ENCODE measurements at regions not wholly inside any gene's neighbourhood (a gene's known extent, or its start where the extent isn't known, plus 50 kb on each side); places are given as distances from the start of the nearest gene placed in this dataset.
"Not testable (repeated sequence)": the region's sequence is repeated elsewhere in the genome, so short reads cannot be mapped to it uniquely, and the experiment has no call there.

DNA sequence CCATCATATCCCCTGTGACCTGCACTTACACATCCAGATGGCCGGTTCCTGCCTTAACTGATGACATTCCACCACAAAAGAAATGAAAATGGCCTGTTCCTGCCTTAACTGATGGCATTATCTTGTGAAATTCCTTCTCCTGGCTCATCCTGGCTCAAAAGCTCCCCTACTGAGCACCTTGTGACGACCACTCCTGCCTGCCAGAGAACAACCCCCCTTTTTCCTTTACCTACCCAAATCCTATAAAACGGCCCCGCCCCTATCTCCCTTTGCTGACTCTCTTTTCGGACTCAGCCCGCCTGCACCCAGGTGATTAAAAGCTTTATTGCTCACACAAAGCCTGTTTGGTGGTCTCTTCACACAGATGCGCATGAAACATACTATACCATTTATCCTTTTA, 279.7 kb upstream of the CHRM3 start:
- not testable (repeated sequence) for DNase-seq

DNA sequence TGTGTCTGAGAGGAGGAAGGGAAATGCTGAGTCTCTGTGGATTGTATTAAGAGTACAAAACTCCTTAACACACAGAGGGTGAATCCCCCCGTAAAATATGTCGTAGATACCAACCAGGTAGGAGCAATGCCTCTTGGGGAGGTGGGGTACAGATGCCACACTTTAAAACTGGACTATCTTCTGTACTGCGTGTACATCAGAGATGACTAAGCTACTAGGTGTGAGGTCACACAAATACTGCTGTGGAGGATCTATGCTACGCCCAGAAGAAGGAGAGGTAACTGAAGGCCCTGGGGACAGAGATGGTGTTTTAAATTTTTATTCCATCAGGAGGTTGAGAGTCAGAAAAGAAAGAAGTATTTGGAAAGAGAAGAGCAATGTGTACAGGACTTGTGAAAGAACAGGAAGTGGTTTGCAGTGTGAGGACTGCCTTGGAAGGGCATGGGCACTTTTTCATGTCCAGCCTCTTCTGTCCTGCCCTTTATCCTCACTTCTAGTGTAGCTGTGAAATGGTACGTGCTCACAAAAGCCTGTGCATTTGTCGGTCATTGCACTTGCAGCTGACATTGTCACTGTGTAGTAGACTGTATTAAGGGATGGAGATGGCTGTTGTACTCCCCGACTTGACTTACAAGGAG, 287.8 kb upstream of the CHRM3 start:
- peak; percentile 22 to 33 for DNase-seq

DNA sequence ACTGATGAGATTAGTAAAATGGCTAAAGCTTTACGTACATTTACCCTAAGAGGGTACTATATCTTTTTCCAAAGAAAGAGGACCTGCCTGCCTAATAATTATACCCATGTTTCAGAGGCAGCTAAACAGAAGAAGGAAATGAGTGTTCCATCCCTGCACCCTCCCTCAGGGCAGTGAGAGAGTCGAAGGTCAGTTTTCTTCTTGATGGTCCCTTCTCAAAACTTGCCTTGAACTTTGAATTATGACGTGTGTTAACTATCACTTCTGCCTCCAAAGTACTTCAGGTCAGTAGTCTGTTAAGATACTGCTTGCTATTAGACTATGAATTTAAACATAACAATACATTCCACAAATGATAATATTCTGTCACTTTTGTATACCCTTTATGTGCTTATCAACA, 294.8 kb upstream of the CHRM3 start:
- no peak for DNase-seq

DNA sequence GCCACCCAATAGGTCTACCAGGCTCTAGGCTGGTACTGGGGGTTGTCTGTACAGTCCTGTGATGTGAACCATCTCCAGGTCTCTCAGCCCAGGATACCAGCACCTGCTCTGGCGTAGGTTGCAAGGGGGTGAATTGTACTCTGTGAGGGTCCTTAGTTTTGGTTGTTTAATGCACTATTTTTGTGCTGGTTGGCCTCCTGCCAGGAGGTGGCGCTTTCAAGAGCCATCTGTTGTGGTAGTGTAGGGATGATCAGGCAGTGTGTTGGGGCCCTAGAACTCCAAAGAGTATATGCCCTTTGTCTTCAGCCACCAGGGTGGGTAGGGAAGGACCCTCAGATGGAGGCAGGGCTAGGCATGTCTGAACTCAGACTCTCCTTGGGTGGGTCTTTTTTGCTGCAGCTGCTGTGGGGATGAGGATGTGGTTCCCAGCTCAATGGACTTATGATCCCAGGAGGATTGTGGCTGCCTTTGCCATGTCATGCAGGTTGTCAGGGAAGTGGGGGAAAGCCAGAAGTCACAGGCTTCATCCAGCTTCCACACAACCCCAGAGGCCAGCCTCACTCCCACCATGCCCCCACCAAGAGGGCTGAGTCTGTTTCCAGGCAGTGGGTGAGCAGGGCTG, 301.8 kb upstream of the CHRM3 start:
- DNase-seq: no peak

DNA sequence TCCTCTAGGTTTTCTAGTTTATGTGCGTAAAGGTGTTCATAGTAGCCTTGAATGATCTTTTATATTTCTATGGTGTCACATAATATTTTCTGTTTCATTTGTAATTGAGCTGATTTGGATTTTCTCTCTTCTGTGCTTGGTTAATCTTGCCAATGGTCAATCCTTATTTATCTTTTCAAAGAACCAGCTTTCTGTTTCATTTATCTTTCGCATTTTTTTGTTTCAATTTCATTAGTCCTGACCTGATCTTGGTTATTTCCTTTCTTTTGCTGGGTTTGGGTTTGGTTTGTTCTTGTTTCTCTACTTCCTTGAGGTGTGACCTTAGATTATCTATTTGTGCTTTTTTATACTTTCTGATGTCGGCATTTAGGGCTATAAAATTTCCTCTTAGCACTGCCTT, 304.4 kb upstream of the CHRM3 start:
- not testable (repeated sequence) for DNase-seq

DNA sequence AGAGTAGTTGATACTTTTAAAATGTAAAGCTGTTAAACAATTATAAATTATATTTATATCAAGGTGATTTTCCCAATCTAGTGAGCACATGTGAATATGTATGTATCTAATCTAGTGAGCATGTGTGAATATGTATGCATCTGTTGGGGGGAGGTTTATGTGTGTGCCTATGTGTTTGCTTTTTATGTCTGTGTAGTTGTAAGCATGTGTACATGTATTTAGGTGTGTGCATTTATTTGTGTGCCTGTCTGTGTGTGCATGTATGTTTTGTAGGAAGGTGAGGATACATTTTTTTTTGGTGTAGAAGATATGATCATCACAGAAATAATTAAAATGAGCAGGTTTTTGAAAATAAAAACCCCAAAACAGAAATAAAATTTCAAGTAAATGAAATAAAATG, 318.9 kb upstream of the CHRM3 start:
- no peak for DNase-seq

DNA sequence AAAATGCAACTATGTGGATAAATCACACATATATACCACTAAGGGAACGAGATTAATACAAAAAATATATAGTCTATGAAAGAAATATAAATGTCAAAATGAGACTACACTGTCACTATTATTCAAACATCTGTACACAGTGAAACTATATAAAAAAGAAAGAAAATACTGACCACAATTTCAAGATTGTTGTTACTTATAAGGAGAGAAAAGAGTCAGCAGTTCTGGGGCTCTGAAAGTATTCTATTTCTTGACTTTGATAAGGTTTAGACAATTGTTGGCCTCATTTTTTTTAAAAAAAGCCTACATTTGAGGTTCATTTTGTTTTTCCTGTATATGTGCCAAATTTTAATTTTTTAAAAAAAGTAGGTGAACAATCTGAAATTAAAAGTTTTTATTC, 319.3 kb upstream of the CHRM3 start:
- no peak for DNase-seq

DNA sequence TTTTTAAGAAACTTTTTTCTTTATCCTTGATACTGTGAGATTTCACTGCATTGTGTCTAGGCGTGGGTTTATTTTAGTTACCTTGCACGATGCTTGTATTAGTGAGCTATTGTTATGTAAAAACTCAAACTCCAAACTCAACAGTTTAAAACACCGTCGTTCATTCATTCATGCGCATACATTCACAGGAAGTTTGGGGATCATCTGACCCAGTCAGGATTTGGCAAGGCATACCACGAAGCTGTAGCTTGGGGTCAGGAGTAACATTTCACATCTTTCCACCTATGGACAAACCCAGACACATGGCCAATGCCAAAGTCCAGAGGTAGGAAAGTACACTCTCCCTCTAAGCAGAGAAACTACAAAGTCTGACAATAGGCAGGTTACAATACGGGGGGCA, 324.6 kb upstream of the CHRM3 start:
- DNase-seq: no peak

DNA sequence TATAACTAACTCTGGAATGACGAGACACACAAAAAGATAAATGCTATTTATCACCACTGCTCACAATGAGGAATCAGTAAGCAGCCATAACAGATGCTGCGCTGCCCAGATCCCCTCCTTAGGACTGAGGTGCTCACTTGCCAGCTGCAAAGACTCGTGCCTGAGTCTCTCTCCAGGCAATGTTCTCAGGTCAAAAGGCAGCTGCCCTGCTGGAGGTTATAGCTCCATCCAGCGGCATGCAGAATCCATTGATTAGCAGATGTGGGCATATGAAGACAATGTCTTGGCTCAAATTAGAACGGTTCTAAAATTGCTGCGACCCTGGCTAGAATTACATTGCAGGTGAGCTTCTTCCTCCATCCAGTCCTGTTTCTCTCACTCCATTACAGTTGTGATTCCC, 328.2 kb upstream of the CHRM3 start:
- DNase-seq: no peak

DNA sequence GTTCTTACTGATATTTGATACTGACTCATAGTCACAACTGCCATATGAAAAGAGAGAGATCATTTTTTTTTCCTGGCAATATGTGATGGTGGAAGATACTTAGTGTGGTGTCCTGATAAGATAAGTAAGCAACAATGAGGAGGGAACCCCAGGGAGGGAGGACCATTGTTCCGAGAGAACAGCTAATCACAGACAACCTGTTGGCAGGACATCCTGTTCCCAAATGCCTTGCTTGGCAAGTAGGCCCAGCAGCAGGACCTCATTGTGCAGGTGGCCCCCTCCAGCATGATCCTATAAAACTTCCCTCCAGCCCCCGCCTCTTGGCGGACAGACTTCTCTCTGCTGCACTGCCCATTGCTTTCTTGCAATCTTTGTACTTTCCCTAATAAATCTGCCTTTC, 329.4 kb upstream of the CHRM3 start:
- no peak for DNase-seq

DNA sequence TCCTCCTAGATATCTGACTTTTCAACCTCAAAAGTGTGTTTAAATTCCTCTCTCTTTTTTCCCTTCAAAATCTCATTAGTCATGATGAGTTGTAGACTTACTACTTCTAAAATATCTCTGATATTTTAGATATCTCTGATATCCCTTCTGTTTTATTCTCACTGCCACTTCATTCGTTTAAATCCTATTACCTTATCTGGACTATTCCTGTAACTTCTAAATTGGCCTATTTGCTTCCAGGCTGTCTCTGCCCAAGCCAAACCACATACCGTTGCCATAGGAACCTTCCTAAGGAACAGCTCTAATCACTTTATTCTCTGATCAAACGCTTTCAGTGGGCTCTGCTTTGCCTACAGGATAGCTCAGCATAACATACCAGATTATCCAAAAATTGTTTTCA, 333.1 kb upstream of the CHRM3 start:
- DNase-seq: no peak

DNA sequence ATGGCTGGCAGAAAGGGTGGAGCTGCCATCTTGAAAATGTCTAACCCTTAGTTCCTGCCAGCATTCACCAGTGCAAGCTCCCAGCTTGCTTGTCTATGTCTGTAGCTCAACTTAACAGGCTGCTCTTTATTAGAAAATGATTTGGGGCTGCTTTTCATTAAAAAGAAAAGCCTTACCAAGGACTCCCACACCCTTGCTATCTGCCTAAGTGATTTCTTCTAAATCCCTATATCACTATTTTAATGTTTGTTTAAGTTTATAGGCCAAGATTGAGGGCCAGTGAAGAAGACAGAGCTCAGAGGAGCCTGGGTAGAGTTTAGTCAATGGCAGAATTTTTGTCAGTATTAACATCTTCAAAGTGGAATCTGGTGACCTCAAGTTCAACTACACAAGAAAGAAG, 336.8 kb upstream of the CHRM3 start:
- DNase-seq: no peak

DNA sequence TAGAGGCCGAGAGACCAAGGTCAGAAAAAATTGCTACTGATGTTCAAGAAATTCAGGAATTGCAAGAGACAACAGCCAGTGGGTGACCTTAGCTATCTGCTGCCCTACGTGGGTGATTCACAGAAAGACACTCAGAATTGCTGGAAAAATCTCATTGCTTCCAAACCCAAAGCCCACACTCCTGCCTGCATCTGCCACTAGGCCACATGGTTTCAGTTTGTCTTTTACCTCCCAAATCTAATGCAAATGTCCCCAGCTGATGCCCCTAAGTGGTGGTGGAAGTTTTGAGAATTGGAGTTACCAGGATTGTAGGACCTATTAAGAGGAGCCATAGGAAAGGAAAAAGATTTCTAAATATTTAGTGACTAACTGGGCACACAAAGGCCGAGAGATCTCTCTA, 341.5 kb upstream of the CHRM3 start:
- DNase-seq: no peak

DNA sequence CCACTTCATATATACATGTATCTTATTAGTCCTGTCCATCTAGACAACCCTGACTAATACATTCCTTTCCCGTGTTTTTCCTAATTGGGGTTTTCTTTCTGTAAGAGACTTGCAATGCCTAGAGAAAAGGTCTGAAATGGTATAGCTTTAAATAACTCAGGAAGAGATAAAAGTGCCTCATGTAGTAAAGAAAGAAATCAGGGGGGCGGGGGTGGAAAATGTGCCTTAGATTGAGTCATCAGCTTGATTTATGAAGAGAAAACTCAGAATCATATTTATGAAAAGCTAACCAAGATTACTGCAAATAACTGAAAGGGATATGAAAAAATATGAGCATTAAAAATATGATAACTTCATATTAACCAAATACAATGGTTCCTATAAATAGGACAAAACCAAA, 345.8 kb upstream of the CHRM3 start:
- no peak for DNase-seq

DNA sequence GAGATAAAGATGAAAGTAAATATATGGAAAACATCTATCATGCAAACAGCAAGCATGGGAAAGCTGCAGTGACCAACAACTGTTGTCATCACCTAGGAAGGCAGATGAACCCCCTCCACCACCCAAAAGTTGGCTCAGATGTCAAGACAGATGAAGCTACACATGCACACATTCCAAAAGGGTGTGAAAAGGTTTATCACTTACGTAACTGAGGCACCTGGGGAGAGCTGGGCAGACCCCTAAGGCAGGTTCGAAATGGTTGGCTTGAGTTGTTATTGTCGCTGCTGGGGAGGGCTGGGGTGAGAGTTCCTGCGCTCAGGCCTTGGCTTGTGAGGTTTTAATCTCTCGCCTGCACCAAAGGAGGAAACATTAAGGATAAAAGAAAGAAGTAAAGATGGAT, 355.1 kb upstream of the CHRM3 start:
- no peak for DNase-seq

DNA sequence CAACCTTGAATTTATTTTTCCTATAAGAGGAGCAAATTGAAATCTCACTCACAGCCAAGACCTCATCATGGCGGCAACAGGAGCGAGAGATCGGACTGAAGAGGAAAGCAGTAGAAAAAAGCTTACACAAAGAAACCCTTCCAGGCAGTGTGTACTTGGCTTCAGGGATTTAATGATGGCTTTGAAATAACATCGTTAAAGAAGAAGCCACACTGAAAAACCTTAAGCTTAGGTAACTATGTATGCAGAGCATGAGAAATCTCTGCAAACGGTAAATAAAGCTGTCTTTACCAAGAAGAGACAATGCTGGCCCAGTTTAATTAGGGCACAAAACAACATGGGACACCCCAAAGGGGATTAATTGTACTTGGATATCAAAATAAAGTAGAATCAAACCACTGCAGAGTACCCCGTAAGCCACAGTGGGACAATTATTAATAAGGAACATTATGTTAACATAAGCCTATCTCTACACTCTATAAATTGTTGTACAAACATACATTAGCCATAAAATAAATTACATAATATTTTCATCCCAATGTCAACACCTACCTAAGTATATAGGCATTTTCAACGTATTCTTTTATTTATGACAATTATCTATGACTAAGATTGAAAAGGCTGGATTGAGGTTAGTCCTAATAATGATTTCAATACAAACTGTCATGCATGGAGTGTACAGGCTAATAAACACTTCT, 360.2 kb upstream of the CHRM3 start:
- DNase-seq: no peak

DNA sequence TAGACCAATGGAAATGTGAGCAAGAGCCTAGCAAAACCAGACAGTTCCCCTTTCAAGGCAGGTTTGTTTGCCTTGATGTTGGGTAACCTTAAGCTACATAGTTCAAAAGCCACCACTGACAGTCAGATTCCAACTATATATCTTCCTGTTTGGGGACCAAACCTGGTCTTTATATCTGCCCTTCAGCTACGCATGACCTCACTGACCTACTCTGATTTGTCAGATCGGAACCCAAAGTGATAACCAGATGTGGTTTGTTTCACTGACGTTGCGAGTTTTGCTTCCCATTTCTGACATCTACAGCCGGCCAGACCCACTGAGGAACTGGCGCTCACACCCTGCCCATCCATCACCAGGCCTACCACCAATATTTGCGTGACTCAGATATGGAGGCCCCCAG, 361.1 kb upstream of the CHRM3 start:
- DNase-seq: no peak

DNA sequence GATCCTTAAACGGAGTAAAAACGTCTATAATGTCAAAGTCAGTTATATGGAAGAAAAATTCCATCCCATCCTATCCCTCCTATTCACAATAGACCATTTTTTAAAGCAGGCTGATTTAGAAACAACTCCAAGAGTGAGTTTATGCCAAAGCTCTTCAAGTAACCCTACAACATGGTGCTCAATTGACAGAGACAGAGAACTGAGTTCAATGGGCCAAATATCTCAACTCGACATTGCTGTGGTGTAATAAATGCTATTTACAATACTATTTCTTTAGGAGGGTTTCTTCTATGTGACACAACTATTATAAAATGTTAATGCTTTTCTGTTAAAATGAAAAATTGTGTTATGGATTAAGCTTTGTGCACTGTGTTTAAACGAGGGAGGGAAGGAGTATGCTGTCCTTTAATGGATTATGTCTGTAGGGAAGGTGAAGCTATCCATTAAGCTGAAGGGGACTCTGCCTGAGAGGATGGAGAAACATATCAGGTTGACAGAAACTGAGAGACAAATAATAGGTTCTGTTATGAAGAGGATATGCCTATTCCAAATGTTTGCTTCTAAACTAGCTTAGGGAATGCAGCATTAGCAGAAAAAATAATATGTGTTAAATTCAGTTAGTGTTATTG, 362.5 kb upstream of the CHRM3 start:
- DNase-seq: no peak

DNA sequence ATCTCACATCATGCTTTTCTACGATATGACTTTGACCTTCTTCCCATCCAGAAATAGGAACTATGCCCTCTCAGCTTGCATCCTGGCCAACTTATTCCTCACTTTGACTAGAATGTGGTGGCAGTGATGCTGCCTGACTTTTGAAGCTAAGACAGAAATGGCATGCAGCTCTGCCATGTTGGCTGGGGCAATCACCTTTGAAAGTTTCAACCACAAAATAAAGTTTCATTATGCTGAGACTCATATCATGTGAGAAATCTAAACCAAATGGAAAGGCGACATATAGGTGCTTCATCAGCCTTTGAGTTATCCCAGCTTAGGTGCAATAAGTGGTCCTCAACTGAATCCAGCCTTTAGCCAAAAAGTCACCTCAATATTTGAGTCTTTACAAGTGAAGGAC, 370.0 kb upstream of the CHRM3 start:
- DNase-seq: no peak

DNA sequence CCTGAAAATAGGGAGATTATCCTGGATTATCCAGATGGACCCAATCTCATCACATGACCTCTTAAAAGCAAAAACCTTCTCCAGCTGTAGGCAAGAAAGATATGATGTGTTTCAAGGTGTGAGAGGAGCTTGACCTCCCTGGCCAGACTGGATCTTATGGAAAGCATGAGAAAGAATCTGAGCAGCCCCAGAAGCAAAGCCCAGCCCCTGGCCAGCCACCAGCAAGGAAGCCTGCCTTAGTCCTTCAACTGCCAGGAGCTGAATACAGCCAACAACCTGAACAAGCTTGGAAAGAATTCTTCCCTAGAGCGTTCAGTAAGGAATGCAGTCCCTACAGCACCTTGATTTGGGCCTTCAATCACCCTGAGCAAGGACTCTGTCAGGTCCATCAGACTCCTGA, 375.0 kb upstream of the CHRM3 start:
- DNase-seq: no peak

DNA sequence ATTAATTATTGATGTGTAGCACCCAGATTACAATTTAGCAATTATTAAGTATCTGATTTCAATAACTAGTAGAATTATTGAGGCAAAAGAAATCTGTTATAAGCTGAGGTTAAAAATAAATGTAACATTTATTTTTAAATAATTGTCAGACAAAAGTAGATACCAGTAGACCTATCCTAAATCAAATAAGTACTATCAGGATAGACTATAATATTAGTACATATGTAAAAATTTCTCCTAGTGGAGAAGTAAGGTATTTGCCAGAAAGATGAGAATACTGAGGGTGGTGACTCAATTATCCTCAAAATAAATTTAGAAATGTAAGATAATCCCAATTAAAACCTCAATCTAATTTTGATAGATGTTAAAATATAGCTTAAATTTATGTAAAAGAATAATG, 377.8 kb upstream of the CHRM3 start:
- DNase-seq: no peak

DNA sequence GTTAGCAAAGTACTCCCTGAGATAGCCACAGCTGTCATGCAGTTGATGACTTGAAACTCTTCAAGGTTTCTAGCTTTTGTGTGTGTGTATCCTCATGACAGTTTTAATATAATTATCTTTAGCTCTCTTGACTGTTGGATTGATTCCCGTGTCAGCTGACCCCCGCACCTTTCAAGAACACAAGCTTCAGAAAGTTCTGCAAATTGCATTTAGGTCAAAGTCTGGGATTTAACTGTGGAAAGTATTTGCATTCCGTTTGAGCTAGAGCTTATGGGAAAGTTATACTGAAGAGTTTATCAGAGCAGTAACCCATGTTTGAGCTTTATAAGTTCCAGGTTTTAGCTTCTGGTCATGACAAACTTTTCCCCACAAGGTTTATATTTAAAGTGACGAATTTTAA, 380.1 kb upstream of the CHRM3 start:
- no peak for DNase-seq

DNA sequence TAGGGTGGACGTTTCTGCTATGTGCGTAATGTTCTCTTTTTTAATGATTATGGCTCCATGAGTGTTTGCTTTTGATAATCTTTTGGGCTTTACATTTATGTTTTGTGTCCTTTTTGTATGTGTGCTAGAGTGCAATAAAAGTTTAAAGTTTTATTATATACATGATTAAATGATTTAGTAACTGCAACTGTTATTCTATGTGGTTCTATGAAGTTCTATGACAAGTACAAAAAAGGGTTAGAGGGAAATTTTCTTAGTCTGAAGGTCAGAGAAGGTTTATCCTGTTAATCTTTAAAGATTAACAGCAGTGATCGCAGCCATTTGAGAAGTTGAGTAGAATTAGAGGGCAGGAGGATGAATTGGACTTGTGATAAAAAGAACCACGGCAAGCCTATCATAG, 386.4 kb upstream of the CHRM3 start:
- DNase-seq: no peak

DNA sequence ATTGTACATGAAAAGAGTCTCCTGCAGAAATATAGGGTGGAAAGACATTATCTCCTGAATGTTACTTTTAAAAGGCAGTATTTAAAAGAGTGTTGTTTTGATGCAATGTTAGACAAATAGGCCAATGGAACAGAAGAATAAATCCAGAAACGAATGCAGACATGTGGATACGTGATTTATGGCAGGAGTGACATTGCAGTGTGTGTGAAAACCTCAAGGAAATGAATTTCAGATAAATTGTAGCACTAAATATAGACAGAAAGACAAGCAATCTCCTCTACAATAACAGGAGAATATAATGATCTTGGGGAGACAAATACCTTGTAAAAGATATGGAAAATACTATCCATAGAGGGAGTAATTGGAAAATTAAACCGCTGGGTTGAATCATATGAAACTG, 387.8 kb upstream of the CHRM3 start:
- no peak for DNase-seq
